H1 (cell line): ENCODE measurements at regions not wholly inside any gene's neighbourhood (a gene's known extent, or its start where the extent isn't known, plus 50 kb on each side); places are given as distances from the start of the nearest gene placed in this dataset.

ENCODE experiments used
- CTCF ChIA-PET: fragments of 300-600 bp; sonication (Branson Sonifier 250); formaldehyde crosslinking; loops from one replicate; lab custom pipeline; 2021; ENCODE audit not compliant: partially characterized antibody; lab: Charles Lee
- POLR2A ChIA-PET: fragments of 300-600 bp; sonication (Branson Sonifier 250); formaldehyde crosslinking; loops from one replicate; lab custom pipeline; 2021; ENCODE audit warnings: inconsistent platforms; ENCODE audit not compliant: partially characterized antibody; lab: Charles Lee
- DNase-seq, 2 experiments: peaks; one replicate each; pipeline versions ENCODE4 v3.0.0 to v3.0.0-alpha.2; 2010 to 2022; ENCODE audit warnings: low spot score in 2 of 2, low read depth in 1 of 2, mixed read lengths in 1 of 2
- FAIRE-seq: peaks from 2 replicates; lab custom pipeline; 2011; peaks lifted over from hg19 to GRCh38; lab: Jason Lieb, UNC
- H2AFZ ChIP-seq: 2 replicates; pipeline ENCODE4 v1.8.1; 2012; ENCODE audit warnings: low read length, inconsistent platforms
- H2AK5ac ChIP-seq: 2 replicates; pipeline ENCODE4 v1.6.1; 2013; ENCODE audit warnings: low read depth, low read length
- H2BK120ac ChIP-seq: replicated peaks from 2 replicates; pipeline ENCODE3; 2013; ENCODE audit warnings: low read depth, low read length, inconsistent platforms
- H2BK12ac ChIP-seq: 2 replicates; pipeline ENCODE4 v1.6.1; 2013; ENCODE audit warnings: low read depth, low read length
- H2BK15ac ChIP-seq: 2 replicates; pipeline ENCODE4 v1.6.1; 2013; ENCODE audit warnings: low read length
- H2BK20ac ChIP-seq: 2 replicates; pipeline ENCODE4 v1.6.1; 2013; ENCODE audit warnings: low read length
- H2BK5ac ChIP-seq: 2 replicates; pipeline ENCODE4 v1.6.1; 2013; ENCODE audit warnings: low read depth, low read length
- H3K14ac ChIP-seq: 2 replicates; pipeline ENCODE4 v1.6.1; 2013; ENCODE audit warnings: inconsistent platforms; ENCODE audit not compliant: insufficient read length
- H3K18ac ChIP-seq: 2 replicates; pipeline ENCODE4 v1.6.1; 2013; ENCODE audit warnings: low read length; ENCODE audit errors: extremely low read depth
- H3K23ac ChIP-seq: 2 replicates; pipeline ENCODE4 v1.6.1; 2013; ENCODE audit warnings: inconsistent platforms; ENCODE audit not compliant: insufficient read length
- H3K23me2 ChIP-seq: 2 replicates; pipeline ENCODE4 v1.6.1; 2013; ENCODE audit warnings: low read depth, low read length
- H3K27ac ChIP-seq: 2 replicates; pipeline ENCODE4 v1.6.1; 2011; ENCODE audit warnings: low read depth, low read length, inconsistent platforms
- H3K27me3 ChIP-seq, 4 experiments: replicated peaks in 1 of 4; 1 replicate in 1 of 4; 2 replicates in 3 of 4; pipeline versions ENCODE4 v1.6.1 to v1.8.1; 2011 to 2013; ENCODE audit warnings: low read length in 3 of 4, mild to moderate bottlenecking in 3 of 4, inconsistent platforms in 2 of 4, mixed read lengths in 2 of 4, moderate library complexity in 1 of 4; ENCODE audit not compliant: control insufficient read depth in 3 of 4, insufficient read depth in 3 of 4; ENCODE audit errors: extremely low read depth in 1 of 4
- H3K36me3 ChIP-seq, 4 experiments: 2 replicates each; pipeline versions ENCODE4 v1.6.1 to v1.8.1; 2011 to 2013; ENCODE audit warnings: mild to moderate bottlenecking in 4 of 4, low read length in 3 of 4, moderate library complexity in 2 of 4, control low read depth in 1 of 4, inconsistent platforms in 1 of 4; ENCODE audit not compliant: insufficient read depth in 4 of 4, control insufficient read depth in 2 of 4
- H3K4ac ChIP-seq: replicated peaks from 2 replicates; pipeline ENCODE3; 2013; ENCODE audit warnings: low read length, low read depth, mixed read lengths, inconsistent platforms; ENCODE audit not compliant: insufficient read length
- H3K4me1 ChIP-seq, 4 experiments: replicated peaks in 1 of 4; 1 replicate in 1 of 4; 2 replicates in 3 of 4; pipeline versions ENCODE4 v1.6.1 to v1.8.1; 2011 to 2013; ENCODE audit warnings: low read length in 3 of 4, inconsistent platforms in 2 of 4, mixed read lengths in 1 of 4; ENCODE audit not compliant: insufficient read depth in 4 of 4, control insufficient read depth in 3 of 4
- H3K4me2 ChIP-seq, 2 experiments: 2 replicates each; pipeline versions ENCODE4 v1.6.1 to v1.8.1; 2011 to 2013; ENCODE audit warnings: low read depth in 2 of 2, low read length in 2 of 2, control low read depth in 1 of 2, inconsistent platforms in 1 of 2, mild to moderate bottlenecking in 1 of 2; ENCODE audit not compliant: insufficient read depth in 1 of 2
- H3K4me3 ChIP-seq, 4 experiments: fragments of 200-600, 300-600 bp in 1 of 4; sonication (generic), shearing (Covaris generic), sonication (Bioruptor Twin) in 1 of 4; 2 replicates each; pipeline versions ENCODE4 v1.5.1 to v1.8.1; 2011 to 2016; ENCODE audit warnings: low read length in 4 of 4, low read depth in 3 of 4, control low read depth in 2 of 4, inconsistent platforms in 2 of 4, mild to moderate bottlenecking in 2 of 4, mixed read lengths in 1 of 4, moderate library complexity in 1 of 4; ENCODE audit not compliant: insufficient read depth in 2 of 4; ENCODE audit errors: extremely low read depth in 1 of 4
- H3K56ac ChIP-seq: replicated peaks from 2 replicates; pipeline ENCODE3; 2013; ENCODE audit warnings: low read depth, mild to moderate bottlenecking, mixed read lengths, low read length, inconsistent platforms; ENCODE audit not compliant: insufficient read length
- H3K79me1 ChIP-seq: 2 replicates; pipeline ENCODE4 v1.6.1; 2013; ENCODE audit warnings: low read depth, low read length, control low read depth
- H3K79me2 ChIP-seq, 2 experiments: 2 replicates each; pipeline versions ENCODE4 v1.6.1 to v1.8.1; 2012 to 2013; ENCODE audit warnings: low read length in 2 of 2, mild to moderate bottlenecking in 2 of 2, inconsistent platforms in 1 of 2; ENCODE audit not compliant: insufficient read depth in 2 of 2, control insufficient read depth in 1 of 2
- H3K9ac ChIP-seq, 4 experiments: replicated peaks in 1 of 4; 1 replicate in 1 of 4; 2 replicates in 3 of 4; pipeline versions ENCODE4 v1.6.1 to v1.8.1; 2011 to 2013; ENCODE audit warnings: low read depth in 3 of 4, low read length in 3 of 4, control low read depth in 2 of 4, mild to moderate bottlenecking in 2 of 4, moderate library complexity in 2 of 4, inconsistent platforms in 1 of 4; ENCODE audit errors: extremely low read depth in 1 of 4
- H3K9me3 ChIP-seq, 2 experiments: 2 replicates each; pipeline versions ENCODE4 v1.6.1 to v1.8.1; 2012 to 2013; ENCODE audit warnings: mild to moderate bottlenecking in 2 of 2, moderate library complexity in 2 of 2, control low read depth in 1 of 2, inconsistent platforms in 1 of 2, low read depth in 1 of 2, low read length in 1 of 2, mixed read lengths in 1 of 2; ENCODE audit not compliant: insufficient read depth in 2 of 2
- H4K20me1 ChIP-seq, 2 experiments: replicated peaks in 1 of 2; 2 replicates each; pipeline versions ENCODE3 to v1.8.1; 2011 to 2013; ENCODE audit warnings: inconsistent platforms in 2 of 2, low read length in 2 of 2, mild to moderate bottlenecking in 1 of 2; ENCODE audit not compliant: insufficient read depth in 2 of 2, control insufficient read depth in 1 of 2
- H4K5ac ChIP-seq: 2 replicates; pipeline ENCODE4 v1.6.1; 2013; ENCODE audit warnings: low read length, low read depth, mixed read lengths, inconsistent platforms; ENCODE audit not compliant: insufficient read length
- H4K8ac ChIP-seq: 2 replicates; pipeline ENCODE4 v1.8.0; 2013; ENCODE audit warnings: mild to moderate bottlenecking, moderate library complexity, low read length, inconsistent platforms; ENCODE audit not compliant: insufficient read depth; ENCODE audit errors: extremely low read depth
- H4K91ac ChIP-seq: replicated peaks from 2 replicates; pipeline ENCODE3; 2013; ENCODE audit warnings: low read length, mixed read lengths, inconsistent platforms; ENCODE audit not compliant: insufficient read length
- CHD1 ChIP-seq: IDR thresholded peaks from 2 replicates; pipeline ENCODE4 v1.6.1; 2012; ENCODE audit warnings: low read depth, low read length, improper control_type of control experiment
- PHF8 ChIP-seq: fragments of 200-600 bp; sonication (generic); conservative IDR thresholded peaks from 2 replicates; pipeline ENCODE4 v1.7.1; 2012; ENCODE audit warnings: low read depth, mild to moderate bottlenecking, inconsistent platforms, low read length, moderate library complexity
- WGBS, 2 experiments: shearing (Covaris generic) in 1 of 2; methylation state at CpG; one replicate each; pipeline versions ENCODE4 v1.1.6 to v1.1.7; 2013 to 2015; ENCODE audit warnings: low lambda C conversion rate in 2 of 2, mixed read lengths in 2 of 2, inconsistent platforms in 1 of 2, low coverage in 1 of 2, missing lambda C conversion rate in 1 of 2; ENCODE audit not compliant: insufficient replicate concordance in 2 of 2, insufficient coverage in 1 of 2, insufficient read length in 1 of 2; ENCODE audit errors: extremely low coverage in 1 of 2, missing lambda C conversion rate in 1 of 2; 5-methylcytosine and 5-hydroxymethylcytosine counted together

DNA sequence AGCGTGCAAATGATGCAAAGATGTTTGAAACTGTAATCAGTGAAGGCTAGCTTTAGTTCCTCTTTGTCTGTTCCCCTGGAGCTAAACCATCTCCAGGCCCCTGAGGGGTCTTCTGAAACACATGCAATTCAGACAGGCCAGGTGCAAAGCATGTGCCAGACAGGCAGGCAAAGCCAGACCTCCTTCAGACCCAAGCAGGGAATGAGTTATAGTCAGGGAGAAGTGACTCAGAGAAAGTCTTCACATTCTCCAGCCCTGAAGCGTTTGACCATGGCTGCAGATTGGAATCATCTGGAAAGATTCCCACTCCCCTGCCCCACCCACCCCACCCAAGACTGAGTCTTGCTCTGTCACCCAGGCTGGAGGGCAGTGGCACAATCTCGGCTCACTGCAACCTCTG lies 187.0 kb upstream of the ISX start:
- no peak overlapping the region for H2BK15ac ChIP-seq
- CTCF ChIA-PET, result interaction anchor here (1.3 kb wide), 1 partner anchor 38 kb away, joined by 3 read pairs; no protein-coding TSS in a partner anchor
- no peaks in the 10 kb centered on the region for H3K36me3 ChIP-seq
- no peaks in the 10 kb centered on the region for H4K20me1 ChIP-seq
- FAIRE-seq (no peak), DNase-seq (no peak)
- no peak overlapping the region for H4K91ac ChIP-seq
- H3K23ac ChIP-seq, result no peak overlapping the region
- no peaks in the 10 kb centered on the region for H3K79me2 ChIP-seq
- H2BK12ac ChIP-seq, result no peak overlapping the region
- 87% methylated on average over 2 of the region's 3 CpGs; no CpG with 5 or more reads in 1 of the 2 experiments for WGBS, 2 experiments
- H3K4ac ChIP-seq, result no peak overlapping the region
- H3K79me1 ChIP-seq, result no peaks in the 10 kb centered on the region
- H3K27me3 ChIP-seq, result 0 out of 7 replicates have a peak, but pooled peaks cover 0 to 2% (median 0%) of the 10 kb centered on the region in 4 experiments
- no peak overlapping the region for H4K8ac ChIP-seq
- no peak overlapping the region for H2AK5ac ChIP-seq
- H3K9me3 ChIP-seq, result no peaks in the 10 kb centered on the region
- H2BK20ac ChIP-seq, result no peak overlapping the region
- H2BK5ac ChIP-seq, result no peak overlapping the region
- H3K4me1 ChIP-seq, result no peaks in the 10 kb centered on the region
- H3K18ac ChIP-seq, result no peak overlapping the region
- H2BK120ac ChIP-seq, result no peak overlapping the region
- TF ChIP-seq PHF8 (no peak), CHD1 (no peak)
- H2AFZ ChIP-seq, result no peak overlapping the region; the same call in 1 of the 2 replicates
- no peak overlapping the region for H3K14ac ChIP-seq
- no peak overlapping the region for H3K56ac ChIP-seq
- H3K27ac ChIP-seq, result no peak overlapping the region
- no peaks in the 10 kb centered on the region; the same call in 1 of the 2 replicates for H3K23me2 ChIP-seq
- no peak overlapping the region for H3K4me2 ChIP-seq
- H3K9ac ChIP-seq, result no peak overlapping the region
- H4K5ac ChIP-seq, result no peak overlapping the region
- POLR2A ChIA-PET, result no interaction called here
- no peak overlapping the region for H3K4me3 ChIP-seq
